Adrenal gland (tissue), 9 donors: ENCODE measurements at regions not wholly inside any gene's neighbourhood (a gene's known extent, or its start where the extent isn't known, plus 50 kb on each side); places are given as distances from the start of the nearest gene placed in this dataset.

Source experiments
- DNase-seq, 7 donors: peaks; one replicate each; pipeline ENCODE4 v3.0.0-alpha.2; 2019 to 2020
- H3K27ac ChIP-seq, 5 donors: fragments of 200-600 bp; sonication (generic) in 4 of 5; 1 replicate in 3 of 5; 2 replicates in 2 of 5; pipeline versions ENCODE4 v1.5.1 to v1.8.0; 2016 to 2020; ENCODE audit warnings: mild to moderate bottlenecking in 1 of 5
- H3K27me3 ChIP-seq: fragments of 200-600 bp; 2 replicates; pipeline ENCODE4 v1.8.0; 2021
- H3K36me3 ChIP-seq, 2 donors: fragments of 200-600 bp; replicated peaks in 1 of 2; 1 replicate in 1 of 2; 2 replicates in 1 of 2; pipeline versions ENCODE4 v1.5.1 to v1.8.0; 2018 to 2022
- H3K4me1 ChIP-seq, 2 donors: fragments of 200-600 bp; replicated peaks in 1 of 2; 1 replicate in 1 of 2; 2 replicates in 1 of 2; pipeline versions ENCODE4 v1.5.1 to v1.8.0; 2018 to 2021
- H3K4me3 ChIP-seq, 4 donors: fragments of 200-600 bp; sonication (generic) in 3 of 4; one replicate each; pipeline ENCODE4 v1.5.1; 2016 to 2018
- H3K9me3 ChIP-seq, 3 donors: fragments of 200-600 bp; sonication (generic) in 1 of 3; replicated peaks in 1 of 3; 1 replicate in 2 of 3; 2 replicates in 1 of 3; pipeline versions ENCODE4 v1.5.1 to v1.8.0; 2016 to 2021
- POLR2A ChIP-seq, 2 donors: fragments of 450-650 bp; IDR thresholded peaks; one replicate each; pipeline ENCODE4 v1.6.1; 2017; ENCODE audit warnings: antibody characterized with exemption in 2 of 2, mild to moderate bottlenecking in 2 of 2, moderate library complexity in 1 of 2
- WGBS, 4 donors: extraction: QIAGEN DNeasy Blood & Tissue Kit in 2 of 4; methylation state at CpG; one replicate each; pipeline versions ENCODE4 v1.1.5 to v1.1.7; 2013 to 2017; 5-methylcytosine and 5-hydroxymethylcytosine counted together
- intact Hi-C, 2 donors: fragments of 100-400 bp; cut with DNase I; formaldehyde crosslinking; loops; one replicate each; pipeline versions ENCODE4 v1.14.1 to v1.15.0; 2022 to 2023
- TF ChIP-seq, protein P1 (sequence below), 6 experiments: fragments of 450-650 bp in 4 of 6; fragments of 200-600 bp in 2 of 6; sonication (generic) in 1 of 6; IDR thresholded peaks; 1 replicate in 5 of 6; 2 replicates in 1 of 6; pipeline versions ENCODE4 v1.5.1 to v1.8.0; 2016 to 2021; ENCODE audit warnings: antibody characterized with exemption in 6 of 6, mild to moderate bottlenecking in 2 of 6, moderate library complexity in 1 of 6
- donor health status: healthy with polysubstance abuse.
- donor health status: Bipolar disorder and iron deficiency.
- donor health status: DM: yes; HTN: yes; CAD: no.
- donor health status: DM: no; HTN: no; CAD: no.
- donor health status: DM: no; HTN: no; CAD: no.

DNA sequence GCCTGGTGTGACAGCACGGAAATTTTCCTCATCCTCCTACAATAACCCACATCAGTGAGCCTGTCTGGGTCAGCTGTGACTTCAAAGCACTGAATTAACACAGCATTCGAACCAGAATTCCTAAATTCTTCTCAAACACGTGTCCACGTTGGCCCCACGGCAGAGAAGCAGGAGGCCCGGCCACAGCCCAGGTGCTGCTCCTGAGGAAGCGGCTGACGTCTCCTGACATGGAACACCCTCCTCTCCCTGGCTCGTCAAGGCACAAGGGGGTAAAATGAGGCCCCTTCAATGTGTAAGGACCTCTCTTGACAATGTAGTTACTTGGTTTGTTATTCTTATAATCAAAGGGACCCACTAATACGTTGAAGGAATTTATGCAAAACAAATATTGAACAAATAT lies 156.3 kb upstream of the GSC start:
- Histone ChIP-seq H3K9me3 (no peaks in the 10 kb centered on the region), H3K27me3 (no peaks in the 10 kb centered on the region), H3K4me1 (no peaks in the 10 kb centered on the region), H3K4me3 (no peak overlapping the region), H3K27ac (no peak overlapping the region), H3K36me3 (no peaks in the 10 kb centered on the region)
- no peak for TF ChIP-seq POLR2A (IDR thresholded peaks at IDR 0.05)
- TF ChIP-seq, protein P1, sequence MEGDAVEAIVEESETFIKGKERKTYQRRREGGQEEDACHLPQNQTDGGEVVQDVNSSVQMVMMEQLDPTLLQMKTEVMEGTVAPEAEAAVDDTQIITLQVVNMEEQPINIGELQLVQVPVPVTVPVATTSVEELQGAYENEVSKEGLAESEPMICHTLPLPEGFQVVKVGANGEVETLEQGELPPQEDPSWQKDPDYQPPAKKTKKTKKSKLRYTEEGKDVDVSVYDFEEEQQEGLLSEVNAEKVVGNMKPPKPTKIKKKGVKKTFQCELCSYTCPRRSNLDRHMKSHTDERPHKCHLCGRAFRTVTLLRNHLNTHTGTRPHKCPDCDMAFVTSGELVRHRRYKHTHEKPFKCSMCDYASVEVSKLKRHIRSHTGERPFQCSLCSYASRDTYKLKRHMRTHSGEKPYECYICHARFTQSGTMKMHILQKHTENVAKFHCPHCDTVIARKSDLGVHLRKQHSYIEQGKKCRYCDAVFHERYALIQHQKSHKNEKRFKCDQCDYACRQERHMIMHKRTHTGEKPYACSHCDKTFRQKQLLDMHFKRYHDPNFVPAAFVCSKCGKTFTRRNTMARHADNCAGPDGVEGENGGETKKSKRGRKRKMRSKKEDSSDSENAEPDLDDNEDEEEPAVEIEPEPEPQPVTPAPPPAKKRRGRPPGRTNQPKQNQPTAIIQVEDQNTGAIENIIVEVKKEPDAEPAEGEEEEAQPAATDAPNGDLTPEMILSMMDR (IDR thresholded peaks at IDR 0.05): no peak
- intact Hi-C loops: no loop called here
- no peak for DNase-seq
- WGBS, 4 donors: 69 to 83% (median 77%) methylated on average over 9 to 10 of the region's 10 CpGs

DNA sequence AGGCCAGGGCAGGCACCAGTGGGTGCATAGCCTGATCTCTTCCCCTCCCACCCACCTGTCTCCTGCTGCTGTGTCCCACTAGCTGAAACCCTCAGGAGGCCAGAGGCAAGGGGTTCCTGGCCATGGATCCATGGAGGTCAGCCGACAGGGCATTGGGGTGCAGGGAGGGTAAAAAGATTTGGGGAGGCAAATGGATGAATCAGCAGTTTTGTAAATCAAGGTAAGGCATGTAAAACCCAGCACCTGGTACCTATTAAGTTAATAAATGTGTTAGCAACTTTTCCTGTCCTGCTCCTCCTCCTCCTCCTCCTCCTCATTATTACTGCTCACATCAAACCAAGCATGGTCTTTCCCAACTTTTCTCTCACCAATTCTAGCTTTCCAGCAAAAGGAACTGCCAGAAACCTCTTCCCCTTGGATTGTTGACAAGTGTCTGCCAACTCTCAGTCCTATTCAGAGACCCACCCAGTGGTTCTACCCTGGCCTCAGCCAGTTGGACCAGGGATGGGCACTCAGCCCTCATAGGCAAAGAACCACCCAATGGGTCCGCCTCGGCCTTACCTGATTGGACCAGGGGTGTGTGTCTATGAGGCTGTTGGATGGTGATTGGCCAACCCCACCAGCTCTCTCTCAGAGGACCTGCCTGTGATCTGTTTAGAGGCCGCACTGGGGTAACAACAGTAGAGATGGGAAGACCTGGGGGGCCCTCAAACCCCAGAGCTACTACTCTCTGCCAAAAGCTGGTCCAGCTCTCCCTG lies 155.7 kb upstream of the GSC start:
- Histone ChIP-seq H3K9me3 (no peaks in the 10 kb centered on the region), H3K27me3 (no peaks in the 10 kb centered on the region), H3K36me3 (no peaks in the 10 kb centered on the region), H3K4me3 (no peak overlapping the region), H3K4me1 (no peaks in the 10 kb centered on the region), H3K27ac (no peak overlapping the region)
- 91 to 100% (median 96%) methylated on average over 3 to 4 of the region's 4 CpGs for WGBS, 4 donors
- no peak for DNase-seq
- intact Hi-C loops: no loop called here
- TF ChIP-seq, protein P1 (IDR thresholded peaks at IDR 0.05): no peak
- TF ChIP-seq POLR2A (IDR thresholded peaks at IDR 0.05): no peak

DNA sequence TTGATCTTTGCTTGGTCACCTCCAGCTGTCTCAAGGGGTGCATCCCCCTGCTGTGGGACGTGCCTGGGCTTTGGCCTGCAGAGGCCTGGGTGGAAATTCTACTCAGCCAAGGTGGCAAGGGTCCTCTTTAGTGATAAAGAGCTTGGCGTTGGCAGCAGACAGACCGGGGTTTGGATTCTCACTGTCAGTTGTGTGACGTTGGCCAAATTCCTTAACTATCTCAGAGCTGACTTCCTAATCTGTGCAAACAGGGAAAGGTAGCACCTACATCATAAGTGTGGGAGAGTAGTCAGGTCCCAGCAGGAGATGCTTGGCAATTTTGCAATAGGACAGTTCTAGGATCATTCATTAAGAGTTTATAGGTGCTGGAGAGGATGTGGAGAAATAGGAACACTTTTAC lies 154.3 kb upstream of the GSC start:
- TF ChIP-seq POLR2A (IDR thresholded peaks at IDR 0.05): no peak
- TF ChIP-seq, protein P1 (IDR thresholded peaks at IDR 0.05): no peak

DNA sequence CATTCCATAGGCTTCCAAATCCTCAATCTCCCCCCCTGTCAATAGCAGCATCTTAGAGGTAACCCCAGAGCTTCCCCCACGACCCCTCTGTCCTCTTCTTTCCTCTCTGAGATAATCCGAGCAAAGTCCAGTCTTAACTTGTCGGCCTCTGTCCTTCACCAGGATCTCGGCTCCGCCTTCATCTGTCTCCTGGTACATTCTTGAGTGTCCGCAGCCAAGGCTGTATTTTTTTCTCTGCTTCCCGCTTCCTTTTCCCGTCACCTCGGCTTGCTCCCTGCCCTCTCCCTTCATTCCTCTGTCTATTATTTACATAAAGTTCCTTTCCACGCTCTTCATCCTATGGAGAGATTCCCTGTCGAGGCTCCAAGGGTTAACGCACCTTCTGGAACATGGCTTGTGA lies 153.9 kb upstream of the GSC start:
- H3K9me3 ChIP-seq: no peaks in the 10 kb centered on the region
- no peak for DNase-seq
- no peak overlapping the region for H3K4me3 ChIP-seq
- no peak overlapping the region for H3K27ac ChIP-seq
- H3K27me3 ChIP-seq: no peaks in the 10 kb centered on the region
- WGBS, 4 donors: 53 to 67% (median 59%) methylated on average over 12 of the region's 12 CpGs
- H3K36me3 ChIP-seq: no peaks in the 10 kb centered on the region
- H3K4me1 ChIP-seq: no peaks in the 10 kb centered on the region
- intact Hi-C loops: no loop called here
- TF ChIP-seq POLR2A (IDR thresholded peaks at IDR 0.05): no peak
- TF ChIP-seq, protein P1 (IDR thresholded peaks at IDR 0.05): no peak

More for the DNA sequence above, 154.3 kb upstream of the GSC start:
- Histone ChIP-seq H3K4me3 (no peak overlapping the region), H3K27me3 (no peaks in the 10 kb centered on the region), H3K4me1 (no peaks in the 10 kb centered on the region), H3K36me3 (no peaks in the 10 kb centered on the region), H3K27ac (no peak overlapping the region), H3K9me3 (no peaks in the 10 kb centered on the region)
- WGBS, 4 donors: 69 to 76% (median 74%) methylated on average over 3 to 4 of the region's 4 CpGs
- intact Hi-C loops: no loop called here
- DNase-seq: no peak
